Stimulated activated naive CD8-positive, alpha-beta T cell treated with anti-CD3 and anti-CD28 coated beads, Interleukin-15, Interleukin-2, amounts not matched to agents 100 U/mL and 50 U/mL, for 24 hours (primary cell): ENCODE measurements at regions not wholly inside any gene's neighbourhood (a gene's known extent, or its start where the extent isn't known, plus 50 kb on each side); places are given as distances from the start of the nearest gene placed in this dataset.
"Not testable (repeated sequence)": the region's sequence is repeated elsewhere in the genome, so short reads cannot be mapped to it uniquely, and the experiment has no call there.

ENCODE experiments used
- ATAC-seq: fragments of 150-1000 bp; cut with Tn5 transposase; one replicate; pipeline ENCODE4 v1.10.0; 2021
- DNase-seq: peaks from one replicate; pipeline ENCODE4 v3.0.0; 2021

DNA sequence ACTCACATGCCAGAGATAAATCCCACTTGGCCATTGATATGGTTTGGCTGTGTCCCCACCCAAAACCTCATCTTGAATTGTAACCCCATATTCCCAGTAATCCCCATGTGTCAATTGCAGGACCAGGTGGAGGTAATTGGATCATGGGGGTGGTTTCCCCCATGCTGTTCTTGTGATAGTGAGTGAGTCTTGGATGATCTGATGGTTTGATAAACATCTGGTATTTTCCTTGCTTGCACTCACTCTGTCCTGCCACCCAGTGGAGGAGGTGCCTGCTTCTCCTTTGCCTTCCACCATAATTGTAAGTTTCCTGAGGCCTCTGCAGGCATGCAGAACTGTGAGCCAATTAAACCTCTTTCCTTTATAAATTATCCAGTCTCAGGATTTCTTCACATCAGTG, 50.4 kb upstream of the B3GAT2 start:
- ATAC-seq, DNase-seq: not testable (repeated sequence)

DNA sequence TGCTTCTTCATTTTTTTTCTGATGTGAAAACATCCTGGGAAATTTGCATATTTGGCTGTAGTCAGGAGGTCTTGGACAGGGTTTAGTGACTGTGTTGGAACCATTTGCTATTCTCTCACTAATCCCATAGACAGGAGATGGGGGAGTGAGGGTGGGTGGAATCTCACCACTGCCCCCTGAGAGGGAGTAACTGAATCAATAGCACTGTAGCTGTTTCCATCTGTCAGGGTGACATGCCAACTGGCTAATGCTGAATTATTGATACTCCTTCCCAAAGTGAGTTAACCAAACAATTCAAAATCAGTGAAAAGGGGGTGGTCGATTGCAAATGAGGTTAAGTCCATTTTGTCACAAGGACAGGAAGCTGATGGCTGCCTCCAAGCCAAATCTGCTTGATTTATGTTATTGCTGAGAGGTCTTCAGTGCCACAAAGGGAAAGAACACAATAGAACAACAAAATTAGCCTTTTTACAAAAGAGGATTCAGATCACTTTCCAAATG, 55.1 kb upstream of the B3GAT2 start:
- DNase-seq (no peak), ATAC-seq (no peak)

DNA sequence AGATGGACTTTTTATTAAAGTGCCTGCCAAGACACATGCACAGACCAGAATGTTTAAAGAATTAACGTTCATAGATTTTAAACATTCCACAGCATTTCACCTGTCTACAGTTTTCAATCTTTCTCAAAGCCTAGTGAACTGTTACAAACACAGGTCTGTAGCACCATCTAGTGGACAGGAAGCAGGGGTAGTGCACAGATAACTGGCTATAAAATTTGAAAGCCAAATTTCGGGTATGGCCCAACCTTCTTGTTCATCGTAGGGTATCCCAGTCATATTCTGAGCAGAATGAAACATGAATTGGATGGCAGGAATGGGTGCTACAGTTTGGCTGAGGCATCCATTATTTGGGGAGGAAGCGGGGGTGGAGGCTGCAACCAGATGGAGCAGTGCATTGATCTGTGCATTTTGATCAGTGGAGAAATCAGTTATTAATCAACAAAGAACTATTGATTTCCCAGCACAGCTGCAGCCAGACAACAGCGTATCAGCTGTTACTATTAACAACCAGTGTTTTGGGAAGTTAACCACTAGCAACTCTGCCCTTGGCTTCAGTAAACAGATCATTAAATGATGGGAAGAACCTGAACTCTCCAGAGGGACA, 56.1 kb upstream of the B3GAT2 start:
- peak; percentile 73 for ATAC-seq
- DNase-seq = no peak

DNA sequence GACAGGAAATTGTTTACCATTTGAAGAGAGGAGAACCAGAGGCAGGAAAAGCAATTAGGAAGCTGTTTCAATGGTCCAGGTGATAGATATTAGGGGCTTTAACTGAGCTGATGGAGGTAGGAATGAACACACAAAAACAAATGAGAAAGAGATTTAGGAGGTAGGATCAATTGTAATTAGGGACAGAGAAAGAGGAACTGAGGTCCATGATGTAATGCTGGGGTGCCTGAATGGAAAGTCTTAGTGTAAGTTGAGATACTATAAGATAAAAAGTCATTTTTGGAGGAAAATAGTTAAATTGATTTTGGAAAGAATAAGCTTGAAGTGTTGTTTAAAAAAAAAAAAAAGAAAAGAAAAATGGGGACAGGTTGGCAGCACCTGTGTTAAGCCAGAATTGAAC, 58.5 kb upstream of the B3GAT2 start:
- ATAC-seq = no peak
- DNase-seq = no peak

DNA sequence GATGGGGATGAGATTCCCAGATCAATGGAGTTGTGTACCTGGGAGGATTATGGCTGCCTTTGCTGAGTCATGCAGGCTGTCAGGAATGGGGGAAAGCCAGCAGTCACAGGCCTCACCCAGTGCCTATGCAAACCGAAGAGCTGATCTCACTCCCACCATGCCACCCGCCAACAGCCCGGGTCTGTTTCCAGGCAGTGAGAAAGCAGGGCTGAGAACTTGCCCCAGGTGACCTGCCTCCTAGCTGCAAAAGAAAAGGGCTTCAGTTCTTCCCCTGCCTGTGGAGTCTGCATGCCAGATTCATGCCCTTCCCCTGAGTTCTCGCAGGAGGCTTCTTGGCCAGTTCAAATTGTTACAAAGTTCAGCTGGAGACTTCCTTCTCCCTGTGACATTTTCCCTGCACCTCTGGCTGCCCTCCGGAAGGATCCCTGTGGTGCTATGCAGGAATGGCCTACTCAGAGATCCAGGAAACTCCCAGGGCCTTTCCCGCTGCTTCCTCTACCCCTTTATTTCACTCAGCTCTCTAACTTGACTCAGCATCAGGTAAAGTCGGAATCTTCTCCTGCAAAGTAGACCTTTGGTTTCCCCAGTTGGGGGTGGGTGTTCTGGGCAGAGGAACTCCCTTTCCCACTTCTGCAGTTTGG, 71.5 kb upstream of the B3GAT2 start:
- no peak for ATAC-seq
- DNase-seq = no peak

DNA sequence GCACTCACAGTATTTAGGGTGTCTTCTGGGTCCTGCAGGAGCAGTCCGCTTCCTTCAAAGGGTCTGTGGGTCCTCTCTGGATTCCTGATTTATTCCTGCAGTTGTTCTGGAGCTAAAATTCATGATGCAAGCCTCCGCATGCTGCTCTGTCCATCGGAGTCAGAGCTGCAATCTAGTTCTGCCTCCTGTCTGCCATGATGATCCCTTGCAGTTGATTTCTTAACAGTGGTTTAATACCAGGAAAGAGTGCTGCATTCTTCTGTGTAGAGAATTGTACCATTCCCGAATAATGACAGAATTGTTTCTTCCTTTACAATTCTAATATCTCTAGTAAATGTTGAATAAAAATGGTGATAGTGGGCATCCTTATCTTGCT, 72.0 kb upstream of the B3GAT2 start:
- ATAC-seq (no peak), DNase-seq (no peak)

DNA sequence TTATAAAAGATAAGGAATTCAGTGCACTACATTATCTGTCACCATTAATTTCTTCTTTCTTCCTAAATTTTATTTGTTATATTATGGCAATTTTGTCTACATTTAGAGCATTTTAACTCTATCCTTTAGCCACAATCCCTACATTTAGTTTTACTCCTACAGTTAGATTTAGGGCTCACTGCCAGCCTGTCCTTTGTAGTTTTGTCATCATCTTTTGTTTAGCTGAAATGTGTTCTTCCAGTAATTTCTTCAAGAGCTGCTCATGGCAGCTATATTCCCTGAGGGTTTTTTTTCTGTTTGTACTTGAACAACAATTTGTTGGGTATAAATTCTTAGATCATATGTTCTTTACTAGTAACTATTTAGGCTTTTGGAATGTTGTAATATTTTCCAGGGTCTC, 72.7 kb upstream of the B3GAT2 start:
- no peak for ATAC-seq

DNA sequence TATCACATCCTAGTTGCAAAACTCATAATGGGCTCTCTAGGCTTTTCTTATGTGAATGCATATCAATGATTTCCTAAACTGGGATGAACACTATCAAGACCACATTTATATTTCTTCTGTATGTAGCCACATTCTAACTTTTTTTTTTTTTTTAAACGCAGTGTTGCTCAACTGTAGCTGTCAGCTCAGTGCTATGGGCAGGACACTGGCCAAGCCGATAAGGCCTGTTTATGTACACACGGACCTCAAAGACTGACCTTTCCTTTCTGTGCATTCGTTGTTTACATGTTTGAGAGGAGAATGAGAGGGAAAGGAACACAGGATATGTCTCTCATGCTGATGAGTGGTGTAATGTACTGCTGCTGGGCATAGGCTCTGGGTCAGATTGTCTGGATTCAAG, 75.1 kb upstream of the B3GAT2 start:
- ATAC-seq = no peak
- DNase-seq = no peak

More for the DNA sequence above, 72.7 kb upstream of the B3GAT2 start:
- no peak for DNase-seq

DNA sequence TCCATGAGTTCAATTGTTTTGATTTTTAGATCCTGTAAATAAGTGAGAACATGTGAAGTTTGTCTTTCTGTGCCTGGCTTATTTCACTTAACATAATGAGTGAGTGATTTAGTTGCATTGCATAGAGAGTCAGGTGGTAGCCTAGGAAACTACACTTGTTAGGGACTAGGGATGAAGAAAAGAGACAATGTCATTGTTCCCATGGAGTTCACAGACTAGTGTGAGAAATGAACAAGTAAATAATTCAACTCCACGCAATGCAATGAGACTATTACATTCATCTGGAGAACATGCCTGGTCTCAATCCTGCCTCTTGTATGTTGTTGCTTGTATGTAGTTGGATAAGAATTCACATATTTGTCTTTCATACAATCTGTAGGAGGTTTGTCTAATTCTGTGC, 76.3 kb upstream of the B3GAT2 start:
- ATAC-seq = no peak
- DNase-seq = no peak

DNA sequence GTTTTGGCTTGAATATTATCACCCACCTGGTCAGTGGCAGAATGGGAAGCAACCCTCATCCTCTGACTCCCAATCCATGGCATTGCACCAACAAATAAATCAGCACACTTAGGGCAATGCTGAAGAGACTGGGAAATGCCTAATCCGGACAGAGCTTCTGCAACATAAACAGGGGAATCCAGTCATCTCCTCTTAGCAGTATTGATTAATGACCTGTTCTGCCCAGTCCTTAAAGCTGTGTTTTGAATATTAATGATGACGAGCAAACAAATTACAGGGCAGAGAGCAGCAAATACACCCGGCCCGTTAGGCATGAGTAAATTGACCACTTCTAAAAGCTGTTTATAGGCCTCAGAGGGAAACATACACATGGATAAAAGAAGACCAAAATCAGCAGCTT, 77.0 kb upstream of the B3GAT2 start:
- ATAC-seq = no peak

DNA sequence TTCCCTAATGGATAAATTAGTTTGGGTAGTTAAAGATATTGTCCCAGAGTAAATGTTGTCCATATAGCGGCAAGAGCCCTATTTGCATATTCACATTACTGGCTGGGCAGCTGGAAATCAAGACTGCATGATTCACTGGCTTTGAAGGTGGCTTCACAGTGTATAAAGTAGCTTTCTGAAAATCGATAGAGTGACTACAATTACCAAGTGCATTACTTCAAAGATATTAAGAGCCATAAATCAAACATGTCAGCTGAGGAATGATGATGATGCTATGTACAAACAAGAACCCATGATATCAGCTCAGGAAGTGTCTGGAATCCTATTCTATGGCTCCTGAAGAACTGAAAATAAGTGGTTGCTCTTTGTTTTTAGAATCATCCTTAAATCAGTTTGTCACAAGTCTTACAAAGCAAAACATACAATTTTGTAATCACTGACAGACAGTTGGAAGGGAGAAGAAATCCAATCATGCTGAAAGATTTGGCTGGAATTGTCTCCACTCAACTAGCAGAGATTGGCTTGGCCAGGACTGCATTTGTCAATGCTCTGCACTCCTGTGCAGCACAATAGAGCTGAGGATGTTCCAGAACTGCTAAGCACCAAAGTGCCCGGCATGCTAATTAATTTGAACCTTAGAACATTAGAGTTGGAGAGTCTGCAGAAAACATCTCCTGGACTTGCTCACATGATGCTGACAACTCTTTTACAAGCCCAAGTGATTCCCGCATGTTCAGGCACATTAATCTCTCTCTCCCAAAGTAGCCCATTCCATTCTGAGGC, 77.9 kb upstream of the B3GAT2 start:
- DNase-seq = no peak
- no peak for ATAC-seq

More for the DNA sequence above, 77.0 kb upstream of the B3GAT2 start:
- DNase-seq = no peak

DNA sequence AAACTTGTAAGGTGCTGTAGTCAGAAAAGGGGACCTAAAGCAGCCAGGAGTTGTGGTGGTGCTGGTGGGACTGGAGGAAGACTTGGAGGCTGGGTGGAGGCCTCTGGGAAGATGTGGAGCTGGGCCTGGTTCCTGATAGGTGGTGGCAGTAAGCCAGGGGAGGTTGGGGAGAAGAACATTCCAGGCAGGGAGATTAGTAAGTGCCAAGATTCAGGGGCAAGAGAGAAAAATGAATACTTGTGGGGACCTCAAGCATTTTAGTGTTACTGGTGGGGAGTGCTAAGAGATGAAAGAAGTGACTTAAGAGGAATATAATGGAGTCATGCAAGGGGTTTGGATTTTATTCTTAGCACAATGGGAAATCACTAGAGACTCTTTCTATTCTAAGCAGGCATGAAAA, 79.0 kb upstream of the B3GAT2 start:
- DNase-seq (no peak), ATAC-seq (no peak)

DNA sequence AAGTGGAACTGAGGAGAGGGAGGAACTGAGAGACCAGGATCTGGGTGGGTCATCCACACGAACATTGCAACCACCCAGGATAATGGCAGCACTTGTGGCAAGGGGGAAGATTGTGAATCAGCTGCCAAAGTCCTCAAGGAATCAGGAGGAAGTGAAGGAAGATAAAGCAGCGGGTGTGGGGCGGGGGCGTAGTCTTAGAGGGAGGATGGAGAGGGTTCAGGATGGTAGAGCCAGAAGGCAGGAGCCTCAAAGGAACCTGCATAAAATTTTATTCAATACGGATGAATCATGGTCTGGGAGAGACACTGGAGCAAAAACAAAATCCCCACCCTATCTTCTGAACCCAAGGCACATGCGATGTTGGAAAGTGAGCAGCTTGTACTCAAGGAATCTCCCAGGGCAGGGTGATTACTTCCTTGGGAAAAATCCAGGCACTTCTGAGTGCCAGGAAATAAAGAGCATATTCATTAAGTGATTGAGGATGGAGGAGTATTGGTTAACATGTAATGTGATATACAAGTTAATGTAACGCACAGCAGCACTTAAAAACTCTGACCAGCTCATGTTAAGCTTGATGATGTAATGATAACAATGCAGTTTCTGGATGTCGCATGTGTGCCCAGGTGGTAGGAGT, 82.0 kb upstream of the B3GAT2 start:
- ATAC-seq (no peak), DNase-seq (no peak)

DNA sequence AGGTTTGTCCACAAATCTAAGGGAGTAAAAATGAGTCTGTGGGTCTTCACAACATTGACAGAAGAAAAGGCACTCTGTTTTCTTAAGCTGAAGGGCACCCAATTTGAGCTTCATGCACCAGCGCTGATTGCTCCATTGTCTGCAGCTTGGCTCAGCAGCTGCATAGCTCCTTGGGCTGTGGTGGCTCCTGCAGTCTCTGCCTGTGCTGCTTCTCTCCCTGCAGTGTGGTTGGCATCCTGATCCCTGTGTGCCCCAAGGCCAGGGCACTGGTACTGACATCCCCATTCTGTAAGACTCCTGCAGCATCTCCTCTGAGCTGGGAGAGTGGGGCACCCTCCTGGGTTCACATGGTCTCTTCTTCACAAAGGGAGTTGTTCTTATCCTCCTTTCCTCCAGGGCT, 83.2 kb upstream of the B3GAT2 start:
- DNase-seq (no peak), ATAC-seq (no peak)

DNA sequence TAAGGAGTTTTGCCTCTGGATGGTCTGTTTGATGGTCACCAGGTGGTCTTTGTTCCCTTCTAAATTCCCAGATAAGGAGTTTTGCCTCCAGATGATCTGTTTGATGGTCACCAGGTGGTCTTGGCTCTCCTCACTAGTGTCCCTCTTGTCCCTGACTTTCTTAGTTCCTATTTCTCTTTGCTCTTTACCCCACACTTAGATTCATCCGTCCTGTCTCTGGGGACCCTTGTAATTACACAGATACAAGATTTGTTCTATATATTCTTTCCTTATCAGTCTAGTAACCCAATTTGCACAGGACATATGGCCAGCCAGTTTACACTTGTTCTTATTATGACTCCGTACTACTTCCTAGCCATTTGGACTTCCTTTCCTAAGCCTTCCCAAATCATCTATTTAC, 84.0 kb upstream of the B3GAT2 start:
- DNase-seq = no peak
- no peak for ATAC-seq

DNA sequence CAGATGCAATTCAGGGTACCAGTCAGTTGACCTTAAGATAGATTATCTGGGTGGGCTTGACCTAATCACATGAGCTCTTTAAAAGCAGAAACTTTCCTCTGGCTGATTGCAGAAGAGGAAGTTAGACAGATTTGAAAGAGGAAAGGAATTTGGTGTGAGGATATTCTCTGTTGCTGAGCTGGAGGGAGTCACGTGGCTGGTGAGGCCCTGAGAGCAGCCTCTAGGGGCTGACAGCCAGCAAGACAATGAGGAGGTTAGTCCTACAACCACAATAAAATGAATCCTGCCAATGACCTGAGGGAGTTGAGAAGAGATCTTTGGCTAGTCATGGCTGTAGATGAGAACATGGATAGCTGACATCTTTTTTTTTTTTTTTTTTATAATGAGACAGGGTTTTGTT, 87.0 kb upstream of the B3GAT2 start:
- ATAC-seq = no peak
- no peak for DNase-seq

DNA sequence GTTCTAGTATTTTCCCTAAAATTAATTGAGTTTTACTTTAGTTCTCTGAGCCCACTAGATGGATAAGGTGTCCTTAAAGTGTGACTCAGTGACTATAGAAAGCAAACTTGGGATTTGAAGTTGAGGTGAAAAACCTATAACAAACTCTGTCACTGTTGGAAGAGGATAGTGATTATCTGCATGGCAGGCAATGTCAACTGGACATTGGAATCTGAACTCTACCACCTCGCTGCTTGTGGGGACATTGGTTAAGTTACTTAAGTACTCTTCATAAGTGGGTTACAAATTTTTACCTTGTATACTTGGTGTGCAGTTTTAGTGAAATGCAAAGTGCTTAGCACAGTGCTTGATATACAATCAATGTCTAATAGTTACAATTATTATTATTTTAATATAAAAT, 87.9 kb upstream of the B3GAT2 start:
- no peak for DNase-seq
- ATAC-seq = no peak

DNA sequence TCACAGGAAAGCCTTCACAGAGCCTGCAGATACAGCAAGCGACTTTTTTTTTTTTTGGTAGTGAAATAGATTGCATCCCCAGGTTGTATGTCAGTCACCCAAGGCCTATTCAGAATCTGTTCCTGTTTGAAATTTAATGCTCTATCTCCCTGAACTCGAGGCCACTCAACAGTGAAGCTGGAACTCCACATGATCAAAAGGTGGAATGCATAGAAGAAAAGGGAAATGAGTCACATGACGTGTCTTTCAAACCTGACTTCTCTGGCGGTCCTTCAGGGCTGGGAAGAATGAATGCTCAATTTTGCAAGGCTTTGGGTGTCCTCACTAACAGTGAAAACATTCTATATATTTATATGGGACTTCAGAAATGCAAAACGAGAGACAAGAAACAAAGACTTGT, 88.4 kb upstream of the B3GAT2 start:
- DNase-seq (no peak), ATAC-seq (no peak)

DNA sequence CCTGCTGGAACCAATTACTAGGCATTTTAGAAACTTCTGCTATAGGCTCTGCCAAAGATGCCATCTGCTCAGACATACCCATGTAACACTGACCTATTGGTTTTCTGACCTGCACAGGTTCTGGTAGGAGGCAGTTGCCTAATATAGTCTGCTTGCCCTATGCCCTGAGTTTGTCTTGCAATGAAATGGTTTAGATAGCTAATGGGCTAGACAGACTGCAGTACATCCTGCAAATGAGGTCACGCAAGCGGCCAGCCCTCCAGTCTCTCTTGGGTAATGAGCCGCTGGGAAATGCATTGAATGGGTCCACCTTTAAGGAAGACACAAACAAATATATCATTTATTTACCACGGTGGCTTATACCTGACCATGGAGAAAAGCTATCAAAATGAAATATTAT, 90.6 kb upstream of the B3GAT2 start:
- no peak for DNase-seq
- ATAC-seq = no peak

DNA sequence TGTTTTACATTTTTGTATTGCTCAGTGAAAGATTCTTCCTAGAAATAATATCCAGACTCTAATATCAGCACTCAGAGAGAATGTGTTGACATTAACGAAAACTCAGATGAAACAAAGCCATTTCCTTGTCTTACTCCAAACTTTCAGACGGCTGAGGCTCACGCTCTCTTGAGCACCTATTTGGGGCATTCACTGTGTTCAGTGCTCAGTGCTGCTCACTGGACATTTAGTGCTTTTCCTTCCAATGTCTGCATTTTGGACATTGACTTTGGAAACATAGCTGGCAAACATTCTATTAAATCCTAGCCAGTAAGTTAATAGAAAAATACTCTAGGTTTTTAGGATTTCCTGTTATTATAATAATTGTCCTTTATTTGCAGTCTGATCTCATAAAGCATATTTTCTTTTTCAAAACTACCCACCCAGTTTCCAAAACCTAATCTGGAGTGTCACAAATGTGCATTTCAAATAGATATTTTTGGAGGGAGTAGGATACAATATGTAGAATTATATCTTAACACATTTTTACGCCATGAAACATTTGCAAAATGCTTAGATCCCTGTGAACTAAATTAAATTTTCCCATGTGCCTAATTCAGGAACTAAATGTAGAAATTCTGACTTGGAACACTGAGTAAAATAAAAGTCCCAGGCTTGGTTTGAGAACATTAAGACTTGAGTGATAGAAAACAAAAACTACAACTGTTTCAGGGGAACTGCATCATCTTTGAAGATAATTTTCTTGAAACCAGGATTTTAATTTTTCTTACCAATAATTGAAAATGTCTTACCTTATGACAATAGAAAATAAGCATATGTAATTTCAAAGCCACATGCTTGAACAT, 91.7 kb upstream of the B3GAT2 start:
- no peak for ATAC-seq
- DNase-seq = no peak

DNA sequence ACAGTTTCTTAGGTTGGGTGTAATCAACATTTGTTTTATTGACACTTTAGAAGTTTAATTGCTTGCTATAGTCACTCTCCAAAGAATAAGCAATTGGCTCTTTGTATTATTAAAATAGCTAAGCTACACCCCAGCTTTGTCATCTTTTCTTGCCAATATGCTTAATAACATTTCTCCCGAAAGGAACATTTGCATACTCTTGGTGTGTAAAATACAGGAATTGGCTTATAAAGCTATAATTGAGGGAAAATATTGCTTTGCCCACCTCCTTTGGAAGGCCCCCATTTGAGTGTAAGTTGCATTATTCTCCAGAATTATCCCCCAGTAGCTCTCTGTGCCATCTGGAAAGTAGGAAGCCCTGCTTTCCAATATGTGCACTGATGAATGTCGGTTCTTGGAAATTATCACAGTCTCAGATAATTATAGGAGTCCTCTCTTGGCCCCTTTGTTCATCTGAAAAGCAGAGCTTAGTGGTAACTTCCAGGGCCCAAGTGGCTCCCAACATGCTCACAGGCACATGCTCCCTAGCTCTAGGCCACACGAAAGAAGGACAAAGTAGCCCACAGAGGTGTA, 92.4 kb upstream of the B3GAT2 start:
- DNase-seq (no peak), ATAC-seq (no peak)

DNA sequence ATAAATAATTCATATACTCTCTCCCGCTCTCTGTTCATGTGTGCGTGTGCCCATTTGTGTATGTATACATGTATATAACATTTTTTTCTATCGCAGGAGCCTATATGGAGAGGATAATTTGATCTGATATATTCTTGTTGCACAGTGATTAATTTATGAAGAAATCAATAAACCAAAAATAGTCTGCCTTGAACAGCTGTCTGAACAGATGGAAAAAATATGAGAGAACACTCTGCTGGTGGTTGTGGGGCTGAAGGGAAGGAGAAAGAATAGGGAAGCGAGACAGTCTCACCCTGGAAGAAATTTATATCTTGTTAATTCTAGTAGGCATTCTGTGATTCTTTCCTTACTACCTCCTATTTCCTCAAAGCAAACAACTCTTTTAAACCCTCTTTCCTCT, 96.6 kb upstream of the B3GAT2 start:
- DNase-seq (no peak), ATAC-seq (no peak)
